HL-60 (cell line): ENCODE measurements at regions not wholly inside any gene's neighbourhood (a gene's known extent, or its start where the extent isn't known, plus 50 kb on each side); places are given as distances from the start of the nearest gene placed in this dataset.
"Not testable (repeated sequence)": the region's sequence is repeated elsewhere in the genome, so short reads cannot be mapped to it uniquely, and the experiment has no call there.

Source experiments
- DNase-seq, 2 experiments: peaks; one replicate each; pipeline ENCODE4 v3.0.0-alpha.2; 2010 to 2020; ENCODE audit warnings: low read depth in 1 of 2, low spot score in 1 of 2
- H3K27ac ChIP-seq: fragments of 250-450 bp; sonication (Bioruptor Pico); replicated peaks from 2 replicates; pipeline ENCODE4 v1.5.1; 2020; ENCODE audit warnings: mild to moderate bottlenecking, moderate library complexity
- H3K27me3 ChIP-seq: fragments of 250-450 bp; sonication (Bioruptor Pico); 2 replicates; pipeline ENCODE4 v1.5.1; 2021; ENCODE audit warnings: mild to moderate bottlenecking, moderate library complexity; ENCODE audit not compliant: insufficient read depth, poor library complexity, severe bottlenecking
- H3K4me3 ChIP-seq: replicated peaks from 2 replicates; pipeline ENCODE4 v1.5.1; 2011; ENCODE audit warnings: mild to moderate bottlenecking, control low read depth, low read length; ENCODE audit not compliant: insufficient read depth
- GABPA ChIP-seq: IDR thresholded peaks from 2 replicates; pipeline ENCODE4 v1.6.1; 2012; ENCODE audit warnings: low read depth
- POLR2AphosphoS5 ChIP-seq: IDR thresholded peaks from 2 replicates; pipeline ENCODE4 v1.6.1; 2012; ENCODE audit warnings: low read depth
- SPI1 ChIP-seq: IDR thresholded peaks from 2 replicates; pipeline ENCODE4 v1.6.1; 2012; ENCODE audit warnings: low read depth, mild to moderate bottlenecking, borderline replicate concordance
- TF ChIP-seq, protein P1 (sequence below): IDR thresholded peaks from 2 replicates; pipeline ENCODE4 v1.6.1; 2012; ENCODE audit warnings: low read depth; ENCODE audit not compliant: insufficient replicate concordance
- TF ChIP-seq, protein P2 (sequence below): IDR thresholded peaks from one replicate; pipeline ENCODE4 v1.5.1; 2011; ENCODE audit warnings: low read length, control low read depth, inconsistent platforms; ENCODE audit not compliant: insufficient read depth

DNA sequence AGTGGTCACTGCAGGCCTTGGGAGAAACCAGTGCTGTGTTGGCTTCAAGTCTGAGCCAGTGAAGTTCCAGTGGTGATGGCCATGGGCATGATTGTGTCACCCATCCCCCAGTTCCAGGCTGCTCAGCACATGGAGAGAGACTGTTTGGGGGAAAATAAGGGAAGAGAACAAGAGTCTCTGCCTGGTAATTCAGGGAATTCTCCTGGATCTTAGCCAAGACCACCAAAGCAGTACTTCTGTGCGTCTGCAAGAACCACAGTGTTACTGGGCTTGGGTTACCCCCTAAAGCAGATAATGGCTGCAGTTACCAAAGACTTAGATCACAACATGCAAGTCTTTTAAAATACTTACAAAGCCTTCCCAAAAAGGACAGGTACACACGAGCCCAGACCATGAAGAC, 225.0 kb upstream of the SEMA3C start:
- TF ChIP-seq, protein P1, sequence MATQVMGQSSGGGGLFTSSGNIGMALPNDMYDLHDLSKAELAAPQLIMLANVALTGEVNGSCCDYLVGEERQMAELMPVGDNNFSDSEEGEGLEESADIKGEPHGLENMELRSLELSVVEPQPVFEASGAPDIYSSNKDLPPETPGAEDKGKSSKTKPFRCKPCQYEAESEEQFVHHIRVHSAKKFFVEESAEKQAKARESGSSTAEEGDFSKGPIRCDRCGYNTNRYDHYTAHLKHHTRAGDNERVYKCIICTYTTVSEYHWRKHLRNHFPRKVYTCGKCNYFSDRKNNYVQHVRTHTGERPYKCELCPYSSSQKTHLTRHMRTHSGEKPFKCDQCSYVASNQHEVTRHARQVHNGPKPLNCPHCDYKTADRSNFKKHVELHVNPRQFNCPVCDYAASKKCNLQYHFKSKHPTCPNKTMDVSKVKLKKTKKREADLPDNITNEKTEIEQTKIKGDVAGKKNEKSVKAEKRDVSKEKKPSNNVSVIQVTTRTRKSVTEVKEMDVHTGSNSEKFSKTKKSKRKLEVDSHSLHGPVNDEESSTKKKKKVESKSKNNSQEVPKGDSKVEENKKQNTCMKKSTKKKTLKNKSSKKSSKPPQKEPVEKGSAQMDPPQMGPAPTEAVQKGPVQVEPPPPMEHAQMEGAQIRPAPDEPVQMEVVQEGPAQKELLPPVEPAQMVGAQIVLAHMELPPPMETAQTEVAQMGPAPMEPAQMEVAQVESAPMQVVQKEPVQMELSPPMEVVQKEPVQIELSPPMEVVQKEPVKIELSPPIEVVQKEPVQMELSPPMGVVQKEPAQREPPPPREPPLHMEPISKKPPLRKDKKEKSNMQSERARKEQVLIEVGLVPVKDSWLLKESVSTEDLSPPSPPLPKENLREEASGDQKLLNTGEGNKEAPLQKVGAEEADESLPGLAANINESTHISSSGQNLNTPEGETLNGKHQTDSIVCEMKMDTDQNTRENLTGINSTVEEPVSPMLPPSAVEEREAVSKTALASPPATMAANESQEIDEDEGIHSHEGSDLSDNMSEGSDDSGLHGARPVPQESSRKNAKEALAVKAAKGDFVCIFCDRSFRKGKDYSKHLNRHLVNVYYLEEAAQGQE, result no peak
- TF ChIP-seq GABPA, result no peak
- no peak for TF ChIP-seq SPI1
- TF ChIP-seq, protein P2, sequence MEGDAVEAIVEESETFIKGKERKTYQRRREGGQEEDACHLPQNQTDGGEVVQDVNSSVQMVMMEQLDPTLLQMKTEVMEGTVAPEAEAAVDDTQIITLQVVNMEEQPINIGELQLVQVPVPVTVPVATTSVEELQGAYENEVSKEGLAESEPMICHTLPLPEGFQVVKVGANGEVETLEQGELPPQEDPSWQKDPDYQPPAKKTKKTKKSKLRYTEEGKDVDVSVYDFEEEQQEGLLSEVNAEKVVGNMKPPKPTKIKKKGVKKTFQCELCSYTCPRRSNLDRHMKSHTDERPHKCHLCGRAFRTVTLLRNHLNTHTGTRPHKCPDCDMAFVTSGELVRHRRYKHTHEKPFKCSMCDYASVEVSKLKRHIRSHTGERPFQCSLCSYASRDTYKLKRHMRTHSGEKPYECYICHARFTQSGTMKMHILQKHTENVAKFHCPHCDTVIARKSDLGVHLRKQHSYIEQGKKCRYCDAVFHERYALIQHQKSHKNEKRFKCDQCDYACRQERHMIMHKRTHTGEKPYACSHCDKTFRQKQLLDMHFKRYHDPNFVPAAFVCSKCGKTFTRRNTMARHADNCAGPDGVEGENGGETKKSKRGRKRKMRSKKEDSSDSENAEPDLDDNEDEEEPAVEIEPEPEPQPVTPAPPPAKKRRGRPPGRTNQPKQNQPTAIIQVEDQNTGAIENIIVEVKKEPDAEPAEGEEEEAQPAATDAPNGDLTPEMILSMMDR, result no peak
- no peaks in the 10 kb centered on the region for H3K27me3 ChIP-seq
- no peak overlapping the region for H3K27ac ChIP-seq
- no peak overlapping the region for H3K4me3 ChIP-seq
- DNase-seq, result no peak

DNA sequence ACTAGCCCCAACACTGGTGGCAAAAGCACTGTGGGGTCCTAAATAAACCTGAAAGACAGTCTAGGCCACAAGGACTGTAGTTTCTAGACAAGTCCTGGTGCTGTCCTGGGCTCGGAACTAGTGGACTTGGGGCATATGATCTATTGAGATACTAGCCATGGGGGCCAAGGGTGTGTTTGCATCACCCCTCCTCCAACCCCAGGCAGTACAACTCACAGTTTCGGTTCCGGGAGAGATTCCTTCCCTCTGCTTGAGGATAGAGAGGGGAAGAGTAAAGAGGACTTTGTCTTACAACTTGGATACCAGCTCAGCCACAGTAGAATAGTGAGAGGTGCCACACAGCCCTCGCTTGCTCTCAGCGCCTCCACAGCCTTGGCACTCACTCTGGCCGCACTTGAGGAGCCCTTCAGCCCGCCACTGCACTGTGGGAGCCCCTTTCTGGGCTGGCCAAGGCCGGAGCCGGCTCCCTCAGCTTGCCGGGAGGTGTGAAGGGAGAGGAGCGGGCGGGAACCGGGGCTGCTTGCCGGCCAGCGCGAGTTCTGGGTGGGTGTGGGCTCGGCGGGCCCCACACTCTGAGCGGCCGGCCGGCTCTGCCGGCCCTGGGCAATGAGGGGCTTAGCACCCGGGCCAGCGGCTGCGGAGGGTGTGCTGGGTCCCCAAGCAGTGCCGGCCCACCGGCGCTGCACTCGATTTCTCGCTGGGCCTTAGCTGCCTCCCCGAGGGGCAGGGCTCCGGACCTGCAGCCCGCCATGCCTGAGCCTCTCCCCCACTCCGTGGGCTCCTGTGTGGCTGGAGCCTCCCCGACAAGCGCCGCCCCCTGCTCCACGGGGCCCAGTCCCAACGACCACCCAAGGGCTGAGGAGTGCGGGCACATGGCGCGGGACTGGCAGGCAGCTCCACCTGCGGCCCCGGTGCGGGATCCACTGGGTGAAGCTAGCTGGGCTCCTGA, 222.7 kb upstream of the SEMA3C start:
- DNase-seq, H3K4me3 ChIP-seq, H3K27me3 ChIP-seq: not testable (repeated sequence)
- H3K27ac ChIP-seq, result peak overlapping the region; percentile 88

DNA sequence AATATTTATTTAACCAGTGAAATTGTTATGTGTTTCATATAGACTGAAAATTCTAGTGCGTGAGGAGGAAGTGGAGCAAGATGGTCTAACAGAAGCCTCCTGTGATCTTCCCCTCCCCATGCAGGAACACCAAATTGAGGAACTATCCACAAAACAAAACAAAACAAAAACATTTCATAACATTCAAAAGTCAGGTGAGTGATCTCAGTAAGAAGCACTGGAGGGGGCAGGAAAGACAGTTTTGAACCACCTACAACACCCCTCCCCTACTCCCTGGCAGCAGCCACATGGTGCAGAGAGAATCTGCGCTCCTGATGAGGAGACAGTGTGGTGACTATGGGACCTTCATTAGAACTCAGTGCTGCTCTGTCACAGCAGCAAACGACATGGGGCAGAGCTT, 221.9 kb upstream of the SEMA3C start:
- Histone ChIP-seq H3K27ac (peak overlapping the region; percentile 88), H3K27me3 (no peaks in the 10 kb centered on the region), H3K4me3 (no peak overlapping the region)
- DNase-seq, result peak; percentile 43 to 75
- TF ChIP-seq GABPA (no peak), SPI1 (peak; percentile 88), POLR2AphosphoS5 (peak; percentile 56; the same call in 1 of the 2 replicates)

DNA sequence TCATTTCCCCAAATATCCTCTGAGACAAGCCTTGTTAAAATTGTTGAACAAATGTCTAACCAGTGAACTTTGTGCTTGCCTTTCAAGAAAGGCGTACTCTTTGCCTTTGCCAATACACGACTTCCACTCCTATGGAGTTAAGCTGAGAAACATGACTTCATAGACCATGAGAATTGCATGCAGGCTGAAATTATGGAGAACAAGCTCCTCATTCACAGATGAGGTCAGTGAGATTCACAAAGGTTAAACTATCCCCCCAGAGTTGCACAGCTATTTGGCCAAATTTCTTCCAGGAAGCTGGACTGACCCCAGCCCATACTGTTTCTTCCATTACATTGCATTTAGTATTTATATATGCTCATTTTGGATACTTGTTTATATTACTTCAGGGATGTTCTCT, 221.4 kb upstream of the SEMA3C start:
- Histone ChIP-seq H3K27me3 (no peaks in the 10 kb centered on the region), H3K4me3 (no peak overlapping the region), H3K27ac (peak overlapping the region; percentile 88)
- peak in 1 of 2 experiments; percentile 14 for DNase-seq
- TF ChIP-seq SPI1 (no peak), POLR2AphosphoS5 (no peak), GABPA (no peak)
- TF ChIP-seq, protein P1, result no peak
- TF ChIP-seq, protein P2, result no peak

DNA sequence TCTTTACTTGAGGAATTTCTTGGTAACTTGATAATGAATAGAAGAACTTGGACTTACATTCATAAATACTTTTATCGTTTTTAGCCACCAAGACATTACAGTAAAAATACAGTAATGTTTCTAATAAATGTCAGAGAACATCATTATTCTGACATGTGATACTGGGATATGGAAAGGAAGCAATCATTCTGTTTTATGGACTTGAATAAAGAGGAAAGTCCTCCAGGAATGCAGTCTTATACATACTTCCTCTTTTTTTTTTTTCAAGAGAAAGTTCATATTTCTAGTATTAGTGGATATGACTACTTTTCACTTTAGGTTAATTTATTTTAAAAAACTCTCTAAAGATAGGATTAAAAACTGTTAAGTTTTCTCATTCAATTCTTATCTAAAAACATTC, 220.0 kb upstream of the SEMA3C start:
- H3K4me3 ChIP-seq, result no peak overlapping the region
- DNase-seq, result no peak
- H3K27ac ChIP-seq, result no peak overlapping the region
- no peaks in the 10 kb centered on the region for H3K27me3 ChIP-seq
- no peak for TF ChIP-seq SPI1
- TF ChIP-seq GABPA, result no peak
- TF ChIP-seq, protein P1, result no peak
- TF ChIP-seq, protein P2, result no peak
- TF ChIP-seq POLR2AphosphoS5, result no peak
